GM12891 (cell line): ENCODE measurements at regions not wholly inside any gene's neighbourhood (a gene's known extent, or its start where the extent isn't known, plus 50 kb on each side); places are given as distances from the start of the nearest gene placed in this dataset.

Source experiments
- PAX5 ChIP-seq: IDR thresholded peaks from 2 replicates; pipeline ENCODE4 v1.6.1; 2011; ENCODE audit warnings: low read length, moderate library complexity, mild to moderate bottlenecking; ENCODE audit not compliant: insufficient read depth, severe bottlenecking
- POLR2A ChIP-seq: IDR thresholded peaks from 2 replicates; pipeline ENCODE4 v1.6.1; 2011; ENCODE audit warnings: low read depth, low read length, control low read depth
- POLR2AphosphoS5 ChIP-seq: IDR thresholded peaks from 2 replicates; pipeline ENCODE4 v1.6.1; 2011; ENCODE audit warnings: low read depth, low read length, control low read depth
- POU2F2 ChIP-seq: IDR thresholded peaks from 2 replicates; pipeline ENCODE4 v1.6.1; 2011; ENCODE audit warnings: low read depth, mild to moderate bottlenecking, control low read depth, low read length, moderate library complexity
- SPI1 ChIP-seq: IDR thresholded peaks from 2 replicates; pipeline ENCODE4 v1.6.1; 2011; ENCODE audit warnings: low read depth, low read length, control low read depth
- TAF1 ChIP-seq: IDR thresholded peaks from 2 replicates; pipeline ENCODE4 v1.6.1; 2011; ENCODE audit warnings: low read depth, low read length, control low read depth

- TF ChIP-seq POLR2A (no peak), POLR2AphosphoS5 (no peak), TAF1 (no peak), SPI1 (no peak), PAX5 (no peak), POU2F2 (no peak)
Observed at GRCh38 chr9:85208666-85209065, 533.1 kb downstream of the AGTPBP1 start.
